Skin epidermis (tissue), 12 donors: ENCODE measurements at regions not wholly inside any gene's neighbourhood (a gene's known extent, or its start where the extent isn't known, plus 50 kb on each side); places are given as distances from the start of the nearest gene placed in this dataset.
"Not testable (repeated sequence)": the region's sequence is repeated elsewhere in the genome, so short reads cannot be mapped to it uniquely, and the experiment has no call there.

Experiments
- H3K27ac ChIP-seq, 21 experiments: fragments of 200-600 bp; sonication (generic) in 11 of 21; one replicate each; pipeline ENCODE4 v1.5.0; 2020; ENCODE audit warnings: mild to moderate bottlenecking in 3 of 21, inconsistent platforms in 2 of 21, moderate library complexity in 2 of 21
- H3K4me3 ChIP-seq, 7 experiments: fragments of 200-600 bp; sonication (generic) in 2 of 7; one replicate each; pipeline ENCODE4 v1.5.0; 2020; ENCODE audit warnings: inconsistent platforms in 2 of 7, mild to moderate bottlenecking in 2 of 7, moderate library complexity in 1 of 7

GRCh38 chr5:120907953-120908352 lies 443.9 kb downstream of the PRR16 start:
- no peak overlapping the region for H3K27ac ChIP-seq

GRCh38 chr5:120910629-120911028 lies 446.5 kb downstream of the PRR16 start:
- H3K4me3 ChIP-seq = no peak overlapping the region
- no peak overlapping the region for H3K27ac ChIP-seq

More at GRCh38 chr5:120907953-120908352, 443.9 kb downstream of the PRR16 start:
- H3K4me3 ChIP-seq = no peak overlapping the region

- Histone ChIP-seq H3K4me3 (no peak overlapping the region), H3K27ac (no peak overlapping the region)
Measured at GRCh38 chr5:120913396-120913795, 449.3 kb downstream of the PRR16 start.

GRCh38 chr5:120917214-120917758 lies 453.2 kb downstream of the PRR16 start:
- H3K4me3 ChIP-seq = no peak overlapping the region
- H3K27ac ChIP-seq = no peak overlapping the region

GRCh38 chr5:120919017-120919416 lies 454.9 kb downstream of the PRR16 start:
- no peak overlapping the region for H3K27ac ChIP-seq
- H3K4me3 ChIP-seq = no peak overlapping the region

- H3K27ac ChIP-seq = no peak overlapping the region
- H3K4me3 ChIP-seq = no peak overlapping the region
Measured at GRCh38 chr5:120923026-120923425, 458.9 kb downstream of the PRR16 start.

- Histone ChIP-seq H3K27ac (no peak overlapping the region), H3K4me3 (no peak overlapping the region)
Measured at GRCh38 chr5:120926471-120926870, 462.4 kb downstream of the PRR16 start.

GRCh38 chr5:120927950-120928530 lies 463.9 kb downstream of the PRR16 start:
- Histone ChIP-seq H3K4me3 (no peak overlapping the region), H3K27ac (no peak overlapping the region)

GRCh38 chr5:120932480-120932879 lies 468.4 kb downstream of the PRR16 start:
- H3K27ac ChIP-seq = no peak overlapping the region
- no peak overlapping the region for H3K4me3 ChIP-seq

GRCh38 chr5:120934031-120934430 lies 469.9 kb downstream of the PRR16 start:
- Histone ChIP-seq H3K4me3 (no peak overlapping the region), H3K27ac (no peak overlapping the region)

- no peak overlapping the region for H3K27ac ChIP-seq
- H3K4me3 ChIP-seq = no peak overlapping the region
Measured at GRCh38 chr5:120936652-120937051, 472.6 kb downstream of the PRR16 start.

GRCh38 chr5:120938604-120939003 lies 474.5 kb downstream of the PRR16 start:
- no peak overlapping the region for H3K27ac ChIP-seq
- H3K4me3 ChIP-seq = no peak overlapping the region

GRCh38 chr5:120942596-120943350 lies 478.7 kb downstream of the PRR16 start:
- no peak overlapping the region for H3K4me3 ChIP-seq
- H3K27ac ChIP-seq = no peak overlapping the region

- H3K4me3 ChIP-seq, H3K27ac ChIP-seq: not testable (repeated sequence)
Measured at GRCh38 chr5:120949596-120949995, 485.5 kb downstream of the PRR16 start.

GRCh38 chr5:120953445-120953844 lies 489.3 kb downstream of the PRR16 start:
- not testable (repeated sequence) for H3K4me3 ChIP-seq, H3K27ac ChIP-seq

GRCh38 chr5:120954255-120954654 lies 490.2 kb downstream of the PRR16 start:
- H3K4me3 ChIP-seq = no peak overlapping the region
- H3K27ac ChIP-seq = no peak overlapping the region

GRCh38 chr5:120955795-120956194 lies 491.7 kb downstream of the PRR16 start:
- Histone ChIP-seq H3K27ac (no peak overlapping the region), H3K4me3 (no peak overlapping the region)

- Histone ChIP-seq H3K27ac (no peak overlapping the region), H3K4me3 (no peak overlapping the region)
Measured at GRCh38 chr5:120958877-120959485, 494.9 kb downstream of the PRR16 start.

- Histone ChIP-seq H3K4me3 (no peak overlapping the region), H3K27ac (no peak overlapping the region)
Measured at GRCh38 chr5:120960510-120960909, 496.4 kb downstream of the PRR16 start.

- H3K4me3 ChIP-seq = no peak overlapping the region
- H3K27ac ChIP-seq = no peak overlapping the region
Measured at GRCh38 chr5:120967366-120967765, 503.3 kb downstream of the PRR16 start.

GRCh38 chr5:120974690-120975089 lies 510.6 kb downstream of the PRR16 start:
- Histone ChIP-seq H3K4me3 (no peak overlapping the region), H3K27ac (no peak overlapping the region)
